H1 (cell line): ENCODE measurements at regions not wholly inside any gene's neighbourhood (a gene's known extent, or its start where the extent isn't known, plus 50 kb on each side); places are given as distances from the start of the nearest gene placed in this dataset.

Experiments
- CTCF ChIP-seq, 3 experiments: IDR thresholded peaks; 1 replicate in 2 of 3; 2 replicates in 1 of 3; pipeline versions ENCODE4 v1.5.1 to v1.6.1; 2011; ENCODE audit warnings: low read length in 3 of 3, mild to moderate bottlenecking in 3 of 3, inconsistent platforms in 2 of 3, low read depth in 1 of 3, moderate library complexity in 1 of 3; ENCODE audit not compliant: insufficient read depth in 1 of 3; ENCODE audit errors: control extremely low read depth in 1 of 3
- GABPA ChIP-seq: IDR thresholded peaks from 2 replicates; pipeline ENCODE4 v1.6.1; 2011; ENCODE audit warnings: mild to moderate bottlenecking, low read length, moderate library complexity, borderline replicate concordance; ENCODE audit not compliant: insufficient read depth
- POLR2A ChIP-seq, 2 experiments: IDR thresholded peaks; 1 replicate in 1 of 2; 2 replicates in 1 of 2; pipeline ENCODE4 v1.6.1; 2011; ENCODE audit warnings: low read depth in 2 of 2, low read length in 2 of 2, mild to moderate bottlenecking in 2 of 2; ENCODE audit errors: control extremely low read depth in 1 of 2
- SP1 ChIP-seq: IDR thresholded peaks from 2 replicates; pipeline ENCODE4 v1.6.1; 2011; ENCODE audit warnings: low read depth, low read length
- USF2 ChIP-seq: IDR thresholded peaks from 2 replicates; pipeline ENCODE4 v1.6.1; 2011; ENCODE audit warnings: low read length, improper control_type of control experiment
- YY1 ChIP-seq: IDR thresholded peaks from 2 replicates; pipeline ENCODE4 v1.6.1; 2011; ENCODE audit warnings: low read depth, mild to moderate bottlenecking, low read length

GRCh38 chrX:16528620-16529019 is 121.3 kb upstream of the S100G start:
- TF ChIP-seq CTCF (IDR thresholded peaks at IDR 0.05; ENCODE audit: control extremely low read depth in 1 of 3, insufficient read depth in 1 of 3, low read depth in 1 of 3, low read length in 3 of 3) (no peak), SP1 (no peak), GABPA (no peak), YY1 (no peak), USF2 (no peak), POLR2A (IDR thresholded peaks at IDR 0.05; ENCODE audit: control extremely low read depth in 1 of 2, low read depth in 2 of 2, low read length in 2 of 2) (no peak)
